Smooth muscle cell (in vitro differentiated cells): ENCODE measurements at regions not wholly inside any gene's neighbourhood (a gene's known extent, or its start where the extent isn't known, plus 50 kb on each side); places are given as distances from the start of the nearest gene placed in this dataset.

Experiments
- DNase-seq: peaks from one replicate; lab custom pipeline; 2025; ENCODE audit not compliant: unreplicated experiment; lab: John Stamatoyannopoulos, UW
- H2AFZ ChIP-seq: fragments of 200-600 bp; sonication (generic); 2 replicates; pipeline ENCODE4 v1.6.0; 2016; ENCODE audit warnings: antibody characterized with exemption, low read depth, mild to moderate bottlenecking
- H3F3A ChIP-seq: fragments of 200-600 bp; sonication (generic); 2 replicates; pipeline ENCODE4 v1.6.0; 2017; ENCODE audit warnings: antibody characterized with exemption, low read depth
- H3K27ac ChIP-seq: fragments of 200-600 bp; sonication (generic); 2 replicates; pipeline ENCODE4 v1.5.1; 2016; ENCODE audit warnings: low read depth, mild to moderate bottlenecking
- H3K27me3 ChIP-seq: fragments of 200-600 bp; sonication (generic); 2 replicates; pipeline ENCODE4 v1.6.1; 2016; ENCODE audit warnings: low read depth, mild to moderate bottlenecking
- H3K36me3 ChIP-seq: fragments of 200-600 bp; sonication (generic); 2 replicates; pipeline ENCODE4 v1.5.1; 2016; ENCODE audit warnings: low read depth
- H3K4me1 ChIP-seq: fragments of 200-600 bp; sonication (generic); 2 replicates; pipeline ENCODE4 v1.5.1; 2016; ENCODE audit warnings: low read depth
- H3K4me2 ChIP-seq: fragments of 200-600 bp; sonication (generic); 2 replicates; pipeline ENCODE4 v1.6.0; 2016; ENCODE audit warnings: mild to moderate bottlenecking
- H3K4me3 ChIP-seq: fragments of 200-600 bp; sonication (generic); 2 replicates; pipeline ENCODE4 v1.5.1; 2016; ENCODE audit warnings: mild to moderate bottlenecking
- H3K79me2 ChIP-seq: fragments of 200-600 bp; sonication (generic); 2 replicates; pipeline ENCODE4 v1.6.0; 2016; ENCODE audit warnings: low read depth, mild to moderate bottlenecking
- H3K9ac ChIP-seq: fragments of 200-600 bp; sonication (generic); 2 replicates; pipeline ENCODE4 v1.6.0; 2016; ENCODE audit warnings: low read depth
- H3K9me3 ChIP-seq: fragments of 200-600 bp; sonication (generic); replicated peaks from 2 replicates; pipeline ENCODE4 v1.5.1; 2016; ENCODE audit warnings: low read depth
- H4K20me1 ChIP-seq: fragments of 200-600 bp; sonication (generic); 2 replicates; pipeline ENCODE4 v1.6.0; 2016; ENCODE audit warnings: low read depth
- WGBS: methylation state at CpG from one replicate; pipeline ENCODE4 v1.1.7; 2016; ENCODE audit warnings: low lambda C conversion rate; 5-methylcytosine and 5-hydroxymethylcytosine counted together
- TF ChIP-seq, protein P1 (sequence below): fragments of 200-600 bp; sonication (generic); IDR thresholded peaks from 2 replicates; pipeline ENCODE4 v1.5.1; 2017; ENCODE audit warnings: borderline replicate concordance, mild to moderate bottlenecking, antibody characterized with exemption; ENCODE audit not compliant: insufficient read depth, poor library complexity, severe bottlenecking

DNA sequence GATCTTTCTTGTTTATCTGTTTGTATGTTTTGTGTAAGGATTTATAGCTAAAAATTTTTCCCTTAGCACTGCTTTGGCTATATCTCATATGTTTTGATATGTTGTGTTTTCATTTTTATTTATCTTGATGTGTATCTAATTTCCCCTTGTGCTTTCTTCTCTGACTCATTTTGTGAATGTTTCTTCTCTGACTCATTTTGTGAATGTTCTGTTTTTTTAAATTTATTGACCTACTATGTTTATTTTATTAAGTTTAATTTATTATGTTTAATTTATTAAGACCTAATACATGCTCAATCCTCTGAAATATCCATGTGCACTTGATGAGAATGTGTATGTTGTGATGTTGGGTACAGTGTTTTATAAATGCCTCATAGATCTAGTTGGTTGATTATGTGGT lies 793.5 kb upstream of the CADM2 start:
- no peak overlapping the region for H2AFZ ChIP-seq
- H3K27ac ChIP-seq, result no peak overlapping the region
- no peaks in the 10 kb centered on the region for H3K27me3 ChIP-seq
- no peaks in the 10 kb centered on the region for H3K79me2 ChIP-seq
- no peak overlapping the region for H3K4me3 ChIP-seq
- H3K9me3 ChIP-seq, result no peaks in the 10 kb centered on the region
- no peaks in the 10 kb centered on the region for H3K36me3 ChIP-seq
- no peak overlapping the region for H3K4me2 ChIP-seq
- H3K9ac ChIP-seq, result no peak overlapping the region
- no peak for DNase-seq
- no peaks in the 10 kb centered on the region for H3K4me1 ChIP-seq
- H4K20me1 ChIP-seq, result no peaks in the 10 kb centered on the region
- TF ChIP-seq, protein P1, sequence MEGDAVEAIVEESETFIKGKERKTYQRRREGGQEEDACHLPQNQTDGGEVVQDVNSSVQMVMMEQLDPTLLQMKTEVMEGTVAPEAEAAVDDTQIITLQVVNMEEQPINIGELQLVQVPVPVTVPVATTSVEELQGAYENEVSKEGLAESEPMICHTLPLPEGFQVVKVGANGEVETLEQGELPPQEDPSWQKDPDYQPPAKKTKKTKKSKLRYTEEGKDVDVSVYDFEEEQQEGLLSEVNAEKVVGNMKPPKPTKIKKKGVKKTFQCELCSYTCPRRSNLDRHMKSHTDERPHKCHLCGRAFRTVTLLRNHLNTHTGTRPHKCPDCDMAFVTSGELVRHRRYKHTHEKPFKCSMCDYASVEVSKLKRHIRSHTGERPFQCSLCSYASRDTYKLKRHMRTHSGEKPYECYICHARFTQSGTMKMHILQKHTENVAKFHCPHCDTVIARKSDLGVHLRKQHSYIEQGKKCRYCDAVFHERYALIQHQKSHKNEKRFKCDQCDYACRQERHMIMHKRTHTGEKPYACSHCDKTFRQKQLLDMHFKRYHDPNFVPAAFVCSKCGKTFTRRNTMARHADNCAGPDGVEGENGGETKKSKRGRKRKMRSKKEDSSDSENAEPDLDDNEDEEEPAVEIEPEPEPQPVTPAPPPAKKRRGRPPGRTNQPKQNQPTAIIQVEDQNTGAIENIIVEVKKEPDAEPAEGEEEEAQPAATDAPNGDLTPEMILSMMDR, result no peak
- no peaks in the 10 kb centered on the region for H3F3A ChIP-seq

GRCh38 chr3:84175449-84175848 lies 783.3 kb upstream of the CADM2 start:
- H3K27me3 ChIP-seq, result no peaks in the 10 kb centered on the region

GRCh38 chr3:84184937-84185336 lies 773.9 kb upstream of the CADM2 start:
- DNase-seq, result no peak
- Histone ChIP-seq H3K36me3 (no peaks in the 10 kb centered on the region), H3K9me3 (no peaks in the 10 kb centered on the region), H3K79me2 (no peaks in the 10 kb centered on the region), H3F3A (no peaks in the 10 kb centered on the region), H2AFZ (no peak overlapping the region), H3K27ac (no peak overlapping the region), H3K27me3 (no peaks in the 10 kb centered on the region), H3K4me3 (no peak overlapping the region), H3K4me1 (no peaks in the 10 kb centered on the region), H3K4me2 (no peak overlapping the region), H4K20me1 (no peaks in the 10 kb centered on the region), H3K9ac (no peak overlapping the region)
- TF ChIP-seq, protein P1, result no peak
- 82% methylated on average over 2 of the region's 2 CpGs for WGBS

More at GRCh38 chr3:84175449-84175848, 783.3 kb upstream of the CADM2 start:
- H3K79me2 ChIP-seq, result no peaks in the 10 kb centered on the region
- H3K9ac ChIP-seq, result no peak overlapping the region
- 82% methylated on average over 5 of the region's 5 CpGs for WGBS
- no peak for DNase-seq
- H3K4me2 ChIP-seq, result no peak overlapping the region
- TF ChIP-seq, protein P1, result no peak
- H3F3A ChIP-seq, result no peaks in the 10 kb centered on the region
- H3K36me3 ChIP-seq, result no peaks in the 10 kb centered on the region
- no peaks in the 10 kb centered on the region for H4K20me1 ChIP-seq
- no peak overlapping the region for H3K27ac ChIP-seq
- H3K4me3 ChIP-seq, result no peak overlapping the region
- H3K9me3 ChIP-seq, result no peaks in the 10 kb centered on the region
- no peak overlapping the region for H2AFZ ChIP-seq
- H3K4me1 ChIP-seq, result no peaks in the 10 kb centered on the region

- no peaks in the 10 kb centered on the region for H3K9me3 ChIP-seq
- H3K9ac ChIP-seq, result no peak overlapping the region
- no peak overlapping the region for H3K27ac ChIP-seq
- H4K20me1 ChIP-seq, result no peaks in the 10 kb centered on the region
- no peaks in the 10 kb centered on the region for H3K79me2 ChIP-seq
- H3K4me1 ChIP-seq, result no peaks in the 10 kb centered on the region
- H2AFZ ChIP-seq, result no peak overlapping the region
- no peaks in the 10 kb centered on the region for H3F3A ChIP-seq
- TF ChIP-seq, protein P1, result no peak
- H3K4me3 ChIP-seq, result no peak overlapping the region
- WGBS, result 37% methylated on average over 1 of the region's 1 CpG
- no peak for DNase-seq
- no peaks in the 10 kb centered on the region for H3K27me3 ChIP-seq
- no peak overlapping the region for H3K4me2 ChIP-seq
- H3K36me3 ChIP-seq, result no peaks in the 10 kb centered on the region
Observed at GRCh38 chr3:84194029-84194428, 764.8 kb upstream of the CADM2 start.
